ENCODE measurements at regions not wholly inside any gene's neighbourhood (a gene's known extent, or its start where the extent isn't known, plus 50 kb on each side); places are given as distances from the start of the nearest gene placed in this dataset.

DNA sequence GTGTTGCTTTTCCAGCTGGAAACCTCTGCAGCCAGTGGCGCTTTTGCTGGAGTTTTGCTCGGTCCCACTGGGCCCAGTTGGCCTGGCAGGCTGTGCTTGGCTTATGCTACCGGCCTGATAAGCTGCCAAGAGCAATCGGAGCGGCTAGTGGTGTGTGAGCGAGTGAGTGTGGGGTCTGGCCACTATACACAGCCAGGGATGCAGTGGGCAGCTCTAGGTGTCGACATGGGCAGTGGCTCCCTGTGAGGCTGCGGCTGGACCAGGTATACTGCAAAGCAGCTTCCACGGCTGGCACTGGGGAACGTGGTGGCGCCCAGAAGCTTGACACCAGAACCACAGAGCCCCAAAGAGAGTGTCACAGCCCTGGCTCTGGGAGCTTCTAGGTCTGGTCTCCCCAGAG lies 996.5 kb downstream of the GRIK2 start:
- CTCF ChIA-PET, result no interaction called here
- H3K27ac Mint-ChIP-seq, result no peak overlapping the region
- POLR2A ChIA-PET, result no interaction called here
- no peak overlapping the region for H3K4me3 Mint-ChIP-seq
- no peak for DNase-seq
- H3K27me3 Mint-ChIP-seq, result no peaks in the 10 kb centered on the region
- peaks cover 19% of the 10 kb centered on the region for H3K9me3 Mint-ChIP-seq
- H3K36me3 Mint-ChIP-seq, result no peaks in the 10 kb centered on the region
- intact Hi-C loops (cut with micrococcal nuclease), result no loop called here
- no peaks in the 10 kb centered on the region for H3K4me1 Mint-ChIP-seq (ENCODE audit: low read depth)

GRCh38 chr6:102387326-102388033 lies 994.0 kb downstream of the GRIK2 start:
- H3K4me1 Mint-ChIP-seq (ENCODE audit: low read depth), result no peaks in the 10 kb centered on the region
- no peaks in the 10 kb centered on the region for H3K9me3 Mint-ChIP-seq
- ChIA-PET POLR2A (no interaction called here), CTCF (no interaction called here)
- no peak overlapping the region for H3K4me3 Mint-ChIP-seq
- H3K27ac Mint-ChIP-seq, result no peak overlapping the region
- no peaks in the 10 kb centered on the region for H3K36me3 Mint-ChIP-seq
- intact Hi-C loops (cut with micrococcal nuclease), result no loop called here
- no peak for DNase-seq
- no peaks in the 10 kb centered on the region for H3K27me3 Mint-ChIP-seq

- POLR2A ChIA-PET, result no interaction called here
- no peaks in the 10 kb centered on the region for H3K4me1 Mint-ChIP-seq (ENCODE audit: low read depth)
- no peak for DNase-seq
- H3K27ac Mint-ChIP-seq, result no peak overlapping the region
- no peak overlapping the region for H3K4me3 Mint-ChIP-seq
- intact Hi-C loops (cut with micrococcal nuclease), result no loop called here
- no peaks in the 10 kb centered on the region for H3K27me3 Mint-ChIP-seq
- no peaks in the 10 kb centered on the region for H3K9me3 Mint-ChIP-seq
- H3K36me3 Mint-ChIP-seq, result no peaks in the 10 kb centered on the region
- CTCF ChIA-PET, result no interaction called here
Observed at GRCh38 chr6:102381203-102381602, 987.7 kb downstream of the GRIK2 start.

GRCh38 chr6:102356170-102356569 lies 962.7 kb downstream of the GRIK2 start:
- Mint-ChIP-seq H3K36me3 (no peaks in the 10 kb centered on the region), H3K27ac (no peak overlapping the region), H3K4me3 (no peak overlapping the region), H3K9me3 (peaks cover 4% of the 10 kb centered on the region), H3K4me1 (ENCODE audit: low read depth) (no peaks in the 10 kb centered on the region), H3K27me3 (no peaks in the 10 kb centered on the region)
- POLR2A ChIA-PET, result no interaction called here
- CTCF ChIA-PET, result no interaction called here
- intact Hi-C loops (cut with micrococcal nuclease), result no loop called here
- no peak for DNase-seq

DNA sequence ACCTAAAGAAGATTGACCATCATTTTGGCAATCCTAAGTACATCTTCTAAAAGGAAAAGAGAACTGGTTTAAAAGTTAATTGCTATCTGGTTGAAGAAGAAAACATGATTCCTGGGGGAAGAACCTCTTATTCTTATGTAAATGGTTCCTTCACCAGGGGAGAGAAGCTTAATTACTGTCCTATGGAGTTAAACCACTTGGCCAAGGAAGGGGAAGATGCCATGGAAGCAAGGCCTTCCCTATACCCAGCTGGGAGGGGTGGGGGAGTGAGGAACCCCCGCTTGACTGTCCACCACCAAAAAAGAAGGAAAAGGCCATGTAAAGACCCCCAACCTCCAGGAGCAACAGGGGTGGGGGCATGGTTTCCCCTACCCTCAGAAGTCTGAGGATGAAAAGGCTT lies 962.1 kb downstream of the GRIK2 start:
- intact Hi-C loops (cut with micrococcal nuclease), result no loop called here
- no peaks in the 10 kb centered on the region for H3K27me3 Mint-ChIP-seq
- no peak overlapping the region for H3K27ac Mint-ChIP-seq
- H3K4me1 Mint-ChIP-seq (ENCODE audit: low read depth), result no peaks in the 10 kb centered on the region
- CTCF ChIA-PET, result no interaction called here
- H3K36me3 Mint-ChIP-seq, result no peaks in the 10 kb centered on the region
- DNase-seq, result no peak
- POLR2A ChIA-PET, result no interaction called here
- peaks cover 4% of the 10 kb centered on the region for H3K9me3 Mint-ChIP-seq
- no peak overlapping the region for H3K4me3 Mint-ChIP-seq

GRCh38 chr6:102352552-102352951 lies 959.0 kb downstream of the GRIK2 start:
- H3K27me3 Mint-ChIP-seq, result no peaks in the 10 kb centered on the region
- H3K4me1 Mint-ChIP-seq (ENCODE audit: low read depth), result no peaks in the 10 kb centered on the region
- H3K4me3 Mint-ChIP-seq, result no peak overlapping the region
- POLR2A ChIA-PET, result no interaction called here
- CTCF ChIA-PET, result no interaction called here
- intact Hi-C loops (cut with micrococcal nuclease), result no loop called here
- H3K27ac Mint-ChIP-seq, result no peak overlapping the region
- no peaks in the 10 kb centered on the region for H3K36me3 Mint-ChIP-seq
- peaks cover 4% of the 10 kb centered on the region for H3K9me3 Mint-ChIP-seq
- no peak for DNase-seq

GRCh38 chr6:102344769-102345168 lies 951.3 kb downstream of the GRIK2 start:
- Mint-ChIP-seq H3K4me1 (ENCODE audit: low read depth) (no peaks in the 10 kb centered on the region), H3K4me3 (no peak overlapping the region), H3K36me3 (no peaks in the 10 kb centered on the region), H3K9me3 (no peaks in the 10 kb centered on the region), H3K27me3 (no peaks in the 10 kb centered on the region), H3K27ac (no peak overlapping the region)
- POLR2A ChIA-PET, result no interaction called here
- intact Hi-C loops (cut with micrococcal nuclease), result no loop called here
- CTCF ChIA-PET, result no interaction called here
- DNase-seq, result no peak

- DNase-seq, result no peak
- no peaks in the 10 kb centered on the region for H3K36me3 Mint-ChIP-seq
- ChIA-PET POLR2A (no interaction called here), CTCF (no interaction called here)
- no peaks in the 10 kb centered on the region for H3K4me1 Mint-ChIP-seq (ENCODE audit: low read depth)
- H3K9me3 Mint-ChIP-seq, result no peaks in the 10 kb centered on the region
- intact Hi-C loops (cut with micrococcal nuclease), result no loop called here
- H3K4me3 Mint-ChIP-seq, result no peak overlapping the region
- no peaks in the 10 kb centered on the region for H3K27me3 Mint-ChIP-seq
- no peak overlapping the region for H3K27ac Mint-ChIP-seq
Observed at GRCh38 chr6:102340311-102340710, 946.8 kb downstream of the GRIK2 start.

DNA sequence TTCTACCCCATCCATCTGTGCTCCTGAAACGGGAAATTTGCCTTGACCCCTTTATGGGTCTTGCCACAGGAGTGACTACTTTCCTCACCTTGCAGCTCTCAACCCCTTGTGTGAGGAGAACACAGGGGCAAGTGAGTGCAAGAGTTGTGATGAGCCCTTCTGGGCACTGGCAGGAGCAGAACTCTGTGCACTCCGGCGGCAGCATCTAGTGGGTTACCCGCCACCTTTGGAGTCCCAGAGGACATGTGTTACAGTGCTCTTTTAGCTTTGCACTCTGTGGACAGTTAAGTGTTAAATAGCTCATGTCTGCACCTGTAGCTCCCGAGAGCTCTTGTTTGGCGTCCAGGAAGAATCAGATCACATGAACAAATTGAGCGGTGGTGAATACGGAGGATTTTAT lies 940.2 kb downstream of the GRIK2 start:
- ChIA-PET POLR2A (no interaction called here), CTCF (no interaction called here)
- Mint-ChIP-seq H3K4me1 (ENCODE audit: low read depth) (no peaks in the 10 kb centered on the region), H3K36me3 (no peaks in the 10 kb centered on the region), H3K4me3 (no peak overlapping the region), H3K9me3 (peaks cover 4% of the 10 kb centered on the region), H3K27ac (no peak overlapping the region), H3K27me3 (no peaks in the 10 kb centered on the region)
- DNase-seq, result no peak
- intact Hi-C loops (cut with micrococcal nuclease), result no loop called here

DNA sequence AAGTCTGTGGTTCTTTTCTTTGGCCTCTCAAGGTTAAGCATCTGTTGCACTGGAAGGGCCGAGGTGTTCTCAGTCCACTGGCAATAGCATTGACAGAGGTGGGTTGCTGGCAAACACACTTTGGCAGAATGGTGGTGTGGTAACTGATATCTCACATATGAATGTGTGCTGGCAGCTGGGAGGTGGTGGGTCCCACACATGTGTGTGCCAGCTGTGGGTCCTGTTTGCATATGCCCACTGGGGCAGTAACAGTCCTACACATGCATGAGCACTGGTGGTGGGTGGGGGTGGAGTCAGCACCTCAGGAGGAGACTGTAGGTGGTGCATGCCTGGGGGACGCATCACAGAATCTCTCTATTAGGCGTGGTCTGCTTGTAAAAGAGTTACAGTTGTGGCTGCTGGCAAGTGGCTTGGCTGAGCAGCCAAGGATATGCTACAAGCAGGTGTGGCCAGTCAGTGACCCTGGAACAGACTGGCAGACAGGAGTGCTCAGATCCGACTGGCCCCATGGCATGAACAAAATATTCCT lies 934.3 kb downstream of the GRIK2 start:
- peaks cover 4% of the 10 kb centered on the region for H3K9me3 Mint-ChIP-seq
- H3K4me1 Mint-ChIP-seq (ENCODE audit: low read depth), result no peaks in the 10 kb centered on the region
- CTCF ChIA-PET, result no interaction called here
- no peaks in the 10 kb centered on the region for H3K36me3 Mint-ChIP-seq
- intact Hi-C loops (cut with micrococcal nuclease), result no loop called here
- no peak for DNase-seq
- POLR2A ChIA-PET, result no interaction called here
- no peak overlapping the region for H3K27ac Mint-ChIP-seq
- H3K4me3 Mint-ChIP-seq, result no peak overlapping the region
- no peaks in the 10 kb centered on the region for H3K27me3 Mint-ChIP-seq

GRCh38 chr6:102313699-102314098 lies 920.2 kb downstream of the GRIK2 start:
- Mint-ChIP-seq H3K4me3 (no peak overlapping the region), H3K27ac (no peak overlapping the region), H3K36me3 (no peaks in the 10 kb centered on the region), H3K27me3 (no peaks in the 10 kb centered on the region), H3K4me1 (ENCODE audit: low read depth) (no peaks in the 10 kb centered on the region), H3K9me3 (peaks cover 8% of the 10 kb centered on the region)
- ChIA-PET CTCF (no interaction called here), POLR2A (no interaction called here)
- intact Hi-C loops (cut with micrococcal nuclease), result no loop called here
- DNase-seq, result no peak

- POLR2A ChIA-PET, result no interaction called here
- no peak overlapping the region for H3K4me3 Mint-ChIP-seq
- H3K4me1 Mint-ChIP-seq (ENCODE audit: low read depth), result no peaks in the 10 kb centered on the region
- no peaks in the 10 kb centered on the region for H3K27me3 Mint-ChIP-seq
- no peak overlapping the region for H3K27ac Mint-ChIP-seq
- peaks cover 20% of the 10 kb centered on the region for H3K9me3 Mint-ChIP-seq
- intact Hi-C loops (cut with micrococcal nuclease), result no loop called here
- no peak for DNase-seq
- CTCF ChIA-PET, result no interaction called here
- H3K36me3 Mint-ChIP-seq, result no peaks in the 10 kb centered on the region
Observed at GRCh38 chr6:102309700-102310099, 916.2 kb downstream of the GRIK2 start.

DNA sequence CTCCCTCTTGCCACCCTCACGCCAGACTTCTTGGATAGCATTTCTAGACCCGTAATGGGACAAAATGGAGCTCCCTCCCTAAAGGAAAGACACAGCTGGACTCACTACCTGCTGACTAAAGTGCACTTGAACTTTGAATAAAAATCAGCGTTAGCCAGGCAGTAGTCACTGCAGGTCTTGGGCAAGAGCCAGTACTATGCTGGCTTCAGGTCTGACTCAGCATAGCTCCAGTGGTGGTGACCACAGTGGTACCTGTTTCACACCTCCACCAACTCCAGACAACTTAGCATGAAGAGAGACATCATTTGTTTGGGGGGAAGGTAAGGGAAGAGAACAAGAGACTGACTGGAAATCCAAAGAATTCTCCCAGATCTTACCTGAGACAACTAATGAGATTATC lies 906.8 kb downstream of the GRIK2 start:
- Mint-ChIP-seq H3K9me3 (peaks cover 7% of the 10 kb centered on the region), H3K4me3 (no peak overlapping the region), H3K27ac (no peak overlapping the region), H3K27me3 (no peaks in the 10 kb centered on the region), H3K36me3 (no peaks in the 10 kb centered on the region), H3K4me1 (ENCODE audit: low read depth) (no peaks in the 10 kb centered on the region)
- intact Hi-C loops (cut with micrococcal nuclease), result no loop called here
- POLR2A ChIA-PET, result no interaction called here
- DNase-seq, result no peak
- CTCF ChIA-PET, result no interaction called here
